ENCODE measurements at regions not wholly inside any gene's neighbourhood (a gene's known extent, or its start where the extent isn't known, plus 50 kb on each side); places are given as distances from the start of the nearest gene placed in this dataset.
A peak's percentile ranks its signal among the peaks of the same experiment; 100 is the strongest.

GRCh38 chr1:218718206-218718605, 373.1 kb downstream of the TGFB2 start:
- no peak for DNase-seq (ENCODE audit: low read depth)
- H3K4me3 ChIP-seq (ENCODE audit: low read depth, low read length), result no peak overlapping the region
- TF ChIP-seq, protein P1, sequence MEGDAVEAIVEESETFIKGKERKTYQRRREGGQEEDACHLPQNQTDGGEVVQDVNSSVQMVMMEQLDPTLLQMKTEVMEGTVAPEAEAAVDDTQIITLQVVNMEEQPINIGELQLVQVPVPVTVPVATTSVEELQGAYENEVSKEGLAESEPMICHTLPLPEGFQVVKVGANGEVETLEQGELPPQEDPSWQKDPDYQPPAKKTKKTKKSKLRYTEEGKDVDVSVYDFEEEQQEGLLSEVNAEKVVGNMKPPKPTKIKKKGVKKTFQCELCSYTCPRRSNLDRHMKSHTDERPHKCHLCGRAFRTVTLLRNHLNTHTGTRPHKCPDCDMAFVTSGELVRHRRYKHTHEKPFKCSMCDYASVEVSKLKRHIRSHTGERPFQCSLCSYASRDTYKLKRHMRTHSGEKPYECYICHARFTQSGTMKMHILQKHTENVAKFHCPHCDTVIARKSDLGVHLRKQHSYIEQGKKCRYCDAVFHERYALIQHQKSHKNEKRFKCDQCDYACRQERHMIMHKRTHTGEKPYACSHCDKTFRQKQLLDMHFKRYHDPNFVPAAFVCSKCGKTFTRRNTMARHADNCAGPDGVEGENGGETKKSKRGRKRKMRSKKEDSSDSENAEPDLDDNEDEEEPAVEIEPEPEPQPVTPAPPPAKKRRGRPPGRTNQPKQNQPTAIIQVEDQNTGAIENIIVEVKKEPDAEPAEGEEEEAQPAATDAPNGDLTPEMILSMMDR (IDR thresholded peaks at IDR 0.05; ENCODE audit: insufficient read depth, low read length), result no peak

DNA sequence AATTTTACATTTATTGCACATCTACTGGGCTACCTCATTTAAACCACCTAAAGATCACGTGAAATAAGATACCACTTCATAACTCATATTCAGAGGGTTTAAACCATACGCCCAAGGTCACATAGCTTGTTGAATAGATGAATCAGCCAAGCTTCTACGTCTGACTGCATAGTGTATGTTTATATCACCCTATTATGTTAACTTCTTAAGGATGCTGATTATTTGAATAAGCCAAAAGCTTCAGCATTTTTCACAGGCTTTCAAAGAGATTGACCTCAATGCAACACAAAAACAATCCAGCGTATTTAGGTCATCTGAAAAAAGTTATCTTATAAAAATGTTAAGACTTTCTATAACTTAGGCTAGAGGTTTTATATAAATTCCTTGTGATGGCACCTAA, 373.8 kb downstream of the TGFB2 start:
- DNase-seq (ENCODE audit: low read depth), result peak; percentile 63
- TF ChIP-seq, protein P1 (IDR thresholded peaks at IDR 0.05; ENCODE audit: insufficient read depth, low read length), result no peak
- no peak overlapping the region for H3K4me3 ChIP-seq (ENCODE audit: low read depth, low read length)

GRCh38 chr1:218728898-218729565, 383.9 kb downstream of the TGFB2 start:
- no peak for DNase-seq (ENCODE audit: low read depth)
- TF ChIP-seq, protein P1 (IDR thresholded peaks at IDR 0.05; ENCODE audit: insufficient read depth, low read length), result no peak
- H3K4me3 ChIP-seq (ENCODE audit: low read depth, low read length), result no peak overlapping the region

- TF ChIP-seq, protein P1 (IDR thresholded peaks at IDR 0.05; ENCODE audit: insufficient read depth, low read length), result no peak
- peak; percentile 99 for DNase-seq (ENCODE audit: low read depth)
- no peak overlapping the region for H3K4me3 ChIP-seq (ENCODE audit: low read depth, low read length)
Observed at GRCh38 chr1:218735436-218736032, 390.4 kb downstream of the TGFB2 start.

GRCh38 chr1:218739426-218739825, 394.3 kb downstream of the TGFB2 start:
- DNase-seq (ENCODE audit: low read depth), result peak; percentile 70
- TF ChIP-seq, protein P1 (IDR thresholded peaks at IDR 0.05; ENCODE audit: insufficient read depth, low read length), result no peak

DNA sequence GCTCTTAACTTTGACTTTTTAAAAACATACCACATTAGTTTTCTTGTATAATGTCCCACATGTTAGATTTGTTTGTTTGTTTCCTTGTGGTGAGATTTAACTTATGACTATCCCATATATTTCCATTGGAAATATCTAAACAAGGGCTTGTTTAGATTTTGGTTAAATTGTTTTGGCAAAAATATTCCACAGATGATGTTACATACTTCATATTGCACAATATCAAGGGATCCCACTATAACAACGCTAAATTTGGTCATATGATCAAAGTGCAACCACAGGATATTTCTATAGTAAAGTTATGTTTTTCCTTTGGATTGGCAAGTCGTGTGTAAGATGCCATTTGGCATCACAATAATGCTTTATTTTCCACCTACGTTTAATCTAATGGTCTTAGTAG, 396.7 kb downstream of the TGFB2 start:
- H3K4me3 ChIP-seq (ENCODE audit: low read depth, low read length), result no peak overlapping the region
- TF ChIP-seq, protein P1 (IDR thresholded peaks at IDR 0.05; ENCODE audit: insufficient read depth, low read length), result no peak
- no peak for DNase-seq (ENCODE audit: low read depth)

More at GRCh38 chr1:218739426-218739825, 394.3 kb downstream of the TGFB2 start:
- no peak overlapping the region for H3K4me3 ChIP-seq (ENCODE audit: low read depth, low read length)

Data from fibroblast of the aortic adventitia (primary cell).